Activated CD4-positive, alpha-beta T cell treated with anti-CD3 and anti-CD28 coated beads, Interleukin-2, amount 10 ng/mL, durations not matched to agents 7 days and 5 days (primary cell): ENCODE measurements at regions not wholly inside any gene's neighbourhood (a gene's known extent, or its start where the extent isn't known, plus 50 kb on each side); places are given as distances from the start of the nearest gene placed in this dataset.

Experiments
- CTCF ChIA-PET: fragments of 350-600 bp; sonication (Branson Sonifier 250); formaldehyde crosslinking; loops from one replicate; lab custom pipeline; 2021; ENCODE audit warnings: antibody characterized with exemption; lab: Charles Lee
- POLR2A ChIA-PET: fragments of 350-600 bp; sonication (Branson Sonifier 250); formaldehyde crosslinking; loops from one replicate; lab custom pipeline; 2021; ENCODE audit warnings: antibody characterized with exemption; lab: Charles Lee
- DNase-seq: peaks from one replicate; pipeline ENCODE4 v3.0.0-alpha.2; 2020
- H3K27ac Mint-ChIP-seq: one replicate; pipeline ENCODE4 v1.8.0; 2021; ENCODE audit warnings: mild to moderate bottlenecking, moderate library complexity, mixed read lengths
- H3K27me3 Mint-ChIP-seq: one replicate; pipeline ENCODE4 v1.8.0; 2021; ENCODE audit warnings: mixed read lengths
- H3K36me3 Mint-ChIP-seq: one replicate; pipeline ENCODE4 v1.8.0; 2021; ENCODE audit warnings: low read depth, mixed read lengths
- H3K4me1 Mint-ChIP-seq: one replicate; pipeline ENCODE4 v1.8.0; 2021; ENCODE audit warnings: mixed read lengths
- H3K4me3 Mint-ChIP-seq: one replicate; pipeline ENCODE4 v1.8.0; 2021; ENCODE audit warnings: mild to moderate bottlenecking, moderate library complexity, mixed read lengths
- H3K9me3 Mint-ChIP-seq: one replicate; pipeline ENCODE4 v1.8.0; 2021; ENCODE audit warnings: mixed read lengths

- no peaks in the 10 kb centered on the region for H3K36me3 Mint-ChIP-seq
- H3K4me1 Mint-ChIP-seq: no peaks in the 10 kb centered on the region
- ChIA-PET CTCF (no interaction called here), POLR2A (no interaction called here)
- no peak overlapping the region for H3K4me3 Mint-ChIP-seq
- H3K27ac Mint-ChIP-seq: no peak overlapping the region
- H3K27me3 Mint-ChIP-seq: peaks cover under 1% of the 10 kb centered on the region
- no peak for DNase-seq
- H3K9me3 Mint-ChIP-seq: no peaks in the 10 kb centered on the region
Measured at GRCh38 chr13:76383676-76384461, 502.3 kb downstream of the KCTD12 start.

GRCh38 chr13:76380446-76381065 is 505.6 kb downstream of the KCTD12 start:
- DNase-seq: no peak
- CTCF ChIA-PET: no interaction called here
- Mint-ChIP-seq H3K4me1 (no peaks in the 10 kb centered on the region), H3K4me3 (no peak overlapping the region), H3K27ac (no peak overlapping the region), H3K9me3 (no peaks in the 10 kb centered on the region), H3K27me3 (peaks cover 2% of the 10 kb centered on the region), H3K36me3 (no peaks in the 10 kb centered on the region)
- POLR2A ChIA-PET: no interaction called here

- Mint-ChIP-seq H3K9me3 (no peaks in the 10 kb centered on the region), H3K4me1 (no peaks in the 10 kb centered on the region), H3K4me3 (no peak overlapping the region), H3K27ac (no peak overlapping the region), H3K36me3 (no peaks in the 10 kb centered on the region), H3K27me3 (peaks cover 2% of the 10 kb centered on the region)
- CTCF ChIA-PET: interaction anchor here (0.5 kb wide), 1 partner anchor 928 kb away, joined by 3 read pairs; no protein-coding TSS in a partner anchor
- DNase-seq: no peak
- POLR2A ChIA-PET: no interaction called here
Measured at GRCh38 chr13:76379341-76380105, 506.7 kb downstream of the KCTD12 start.

GRCh38 chr13:76378767-76379166 is 507.4 kb downstream of the KCTD12 start:
- no peaks in the 10 kb centered on the region for H3K4me1 Mint-ChIP-seq

GRCh38 chr13:76363682-76364289 is 522.4 kb downstream of the KCTD12 start:
- DNase-seq: no peak
- ChIA-PET POLR2A (no interaction called here), CTCF (no interaction called here)
- H3K27me3 Mint-ChIP-seq: no peaks in the 10 kb centered on the region
- no peak overlapping the region for H3K27ac Mint-ChIP-seq
- H3K4me3 Mint-ChIP-seq: no peak overlapping the region
- H3K9me3 Mint-ChIP-seq: no peaks in the 10 kb centered on the region
- H3K4me1 Mint-ChIP-seq: no peaks in the 10 kb centered on the region
- H3K36me3 Mint-ChIP-seq: no peaks in the 10 kb centered on the region

More at GRCh38 chr13:76378767-76379166, 507.4 kb downstream of the KCTD12 start:
- Mint-ChIP-seq H3K27ac (no peak overlapping the region), H3K4me3 (no peak overlapping the region), H3K9me3 (no peaks in the 10 kb centered on the region), H3K36me3 (no peaks in the 10 kb centered on the region), H3K27me3 (peaks cover 2% of the 10 kb centered on the region)
- ChIA-PET POLR2A (no interaction called here), CTCF (no interaction called here)
- no peak for DNase-seq

GRCh38 chr13:76361868-76362267 is 524.3 kb downstream of the KCTD12 start:
- H3K27me3 Mint-ChIP-seq: no peaks in the 10 kb centered on the region
- no peak overlapping the region for H3K27ac Mint-ChIP-seq
- POLR2A ChIA-PET: no interaction called here
- H3K9me3 Mint-ChIP-seq: no peaks in the 10 kb centered on the region
- CTCF ChIA-PET: no interaction called here
- DNase-seq: no peak
- H3K4me3 Mint-ChIP-seq: no peak overlapping the region
- no peaks in the 10 kb centered on the region for H3K36me3 Mint-ChIP-seq
- H3K4me1 Mint-ChIP-seq: no peaks in the 10 kb centered on the region

- no peaks in the 10 kb centered on the region for H3K27me3 Mint-ChIP-seq
- CTCF ChIA-PET: no interaction called here
Measured at GRCh38 chr13:76351541-76352229, 534.5 kb downstream of the KCTD12 start.

GRCh38 chr13:76350399-76350798 is 535.8 kb downstream of the KCTD12 start:
- no peak for DNase-seq
- ChIA-PET CTCF (no interaction called here), POLR2A (no interaction called here)
- Mint-ChIP-seq H3K4me3 (no peak overlapping the region), H3K36me3 (no peaks in the 10 kb centered on the region), H3K27ac (no peak overlapping the region), H3K9me3 (no peaks in the 10 kb centered on the region), H3K27me3 (no peaks in the 10 kb centered on the region), H3K4me1 (no peaks in the 10 kb centered on the region)

More at GRCh38 chr13:76351541-76352229, 534.5 kb downstream of the KCTD12 start:
- no peaks in the 10 kb centered on the region for H3K36me3 Mint-ChIP-seq
- H3K4me3 Mint-ChIP-seq: no peak overlapping the region
- no peaks in the 10 kb centered on the region for H3K9me3 Mint-ChIP-seq
- POLR2A ChIA-PET: no interaction called here
- no peak for DNase-seq
- no peak overlapping the region for H3K27ac Mint-ChIP-seq
- no peaks in the 10 kb centered on the region for H3K4me1 Mint-ChIP-seq

GRCh38 chr13:76349700-76350099 is 536.5 kb downstream of the KCTD12 start:
- Mint-ChIP-seq H3K4me3 (no peak overlapping the region), H3K27me3 (no peaks in the 10 kb centered on the region), H3K4me1 (no peaks in the 10 kb centered on the region), H3K9me3 (no peaks in the 10 kb centered on the region), H3K27ac (no peak overlapping the region), H3K36me3 (no peaks in the 10 kb centered on the region)
- no peak for DNase-seq
- POLR2A ChIA-PET: no interaction called here
- CTCF ChIA-PET: no interaction called here

- Mint-ChIP-seq H3K4me3 (no peak overlapping the region), H3K27me3 (no peaks in the 10 kb centered on the region), H3K36me3 (no peaks in the 10 kb centered on the region), H3K4me1 (no peaks in the 10 kb centered on the region), H3K9me3 (no peaks in the 10 kb centered on the region), H3K27ac (no peak overlapping the region)
- ChIA-PET CTCF (no interaction called here), POLR2A (no interaction called here)
- DNase-seq: no peak
Measured at GRCh38 chr13:76339649-76340048, 546.6 kb downstream of the KCTD12 start.

GRCh38 chr13:76338003-76338402 is 548.2 kb downstream of the KCTD12 start:
- ChIA-PET POLR2A (no interaction called here), CTCF (no interaction called here)
- Mint-ChIP-seq H3K4me3 (no peak overlapping the region), H3K36me3 (no peaks in the 10 kb centered on the region), H3K27ac (no peak overlapping the region), H3K27me3 (no peaks in the 10 kb centered on the region), H3K9me3 (no peaks in the 10 kb centered on the region), H3K4me1 (no peaks in the 10 kb centered on the region)
- DNase-seq: no peak
